ENCODE measurements at regions not wholly inside any gene's neighbourhood (a gene's known extent, or its start where the extent isn't known, plus 50 kb on each side); places are given as distances from the start of the nearest gene placed in this dataset.

DNA sequence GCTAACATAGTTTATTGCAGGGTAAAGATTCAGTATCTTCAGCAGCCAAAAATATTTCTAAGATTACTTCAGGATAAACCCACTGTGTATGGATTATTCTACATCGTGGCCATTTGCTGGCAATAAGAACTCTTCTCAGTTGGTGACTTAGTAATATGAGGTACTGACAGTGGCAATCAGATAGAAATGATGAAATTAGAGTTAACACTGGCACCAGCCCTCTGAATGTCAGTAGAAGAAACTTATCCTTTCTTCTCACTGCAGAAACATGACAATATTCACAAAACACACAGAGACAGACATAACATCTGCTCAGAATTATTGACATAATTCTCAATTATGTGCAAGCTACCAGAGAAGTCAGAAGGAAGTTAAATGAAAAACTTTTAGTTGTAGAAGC, 246.3 kb upstream of the COL3A1 start:
- TF ChIP-seq CTCF (IDR thresholded peaks at IDR 0.05; ENCODE audit: low read depth, low read length, missing control alignments) = no peak
- H3K4me3 ChIP-seq (ENCODE audit: low read depth, low read length) = no peak overlapping the region
- DNase-seq (ENCODE audit: low read depth) = no peak

- TF ChIP-seq CTCF (IDR thresholded peaks at IDR 0.05; ENCODE audit: low read depth, low read length, missing control alignments) = no peak
These were observed 239.5 kb upstream of the COL3A1 start for GRCh38 chr2:188734691-188735090.

GRCh38 chr2:188746727-188747126, 227.4 kb upstream of the COL3A1 start:
- no peak for DNase-seq (ENCODE audit: low read depth)

More at GRCh38 chr2:188734691-188735090, 239.5 kb upstream of the COL3A1 start:
- no peak for DNase-seq (ENCODE audit: low read depth)
- H3K4me3 ChIP-seq (ENCODE audit: low read depth, low read length) = no peak overlapping the region

GRCh38 chr2:188751816-188752215, 222.4 kb upstream of the COL3A1 start:
- H3K4me3 ChIP-seq (ENCODE audit: low read depth, low read length) = no peak overlapping the region
- DNase-seq (ENCODE audit: low read depth) = no peak
- no peak for TF ChIP-seq CTCF (IDR thresholded peaks at IDR 0.05; ENCODE audit: low read depth, low read length, missing control alignments)

More at GRCh38 chr2:188746727-188747126, 227.4 kb upstream of the COL3A1 start:
- no peak for TF ChIP-seq CTCF (IDR thresholded peaks at IDR 0.05; ENCODE audit: low read depth, low read length, missing control alignments)
- H3K4me3 ChIP-seq (ENCODE audit: low read depth, low read length) = no peak overlapping the region

GRCh38 chr2:188752311-188752710, 221.9 kb upstream of the COL3A1 start:
- H3K4me3 ChIP-seq (ENCODE audit: low read depth, low read length) = no peak overlapping the region
- no peak for DNase-seq (ENCODE audit: low read depth)
- no peak for TF ChIP-seq CTCF (IDR thresholded peaks at IDR 0.05; ENCODE audit: low read depth, low read length, missing control alignments)

DNA sequence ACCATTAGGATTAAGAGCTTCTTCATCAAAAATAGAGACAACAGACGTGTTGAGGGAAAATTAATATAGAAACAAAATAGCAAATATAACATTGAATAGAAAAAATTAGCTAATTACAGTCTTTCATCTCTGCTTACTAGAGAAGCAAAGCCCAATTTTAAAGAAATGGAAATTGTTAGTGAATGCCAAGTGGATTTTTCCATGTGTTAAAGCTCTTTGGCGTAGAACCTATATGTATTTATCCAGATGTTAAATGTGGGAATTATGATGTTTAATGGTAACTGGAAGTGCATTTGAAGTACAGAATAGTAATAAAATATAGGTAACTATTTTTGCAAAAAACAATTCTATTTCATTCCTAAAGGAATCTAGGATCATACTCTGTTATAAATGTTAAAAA, 212.0 kb upstream of the COL3A1 start:
- no peak overlapping the region for H3K4me3 ChIP-seq (ENCODE audit: low read depth, low read length)
- DNase-seq (ENCODE audit: low read depth) = no peak
- TF ChIP-seq CTCF (IDR thresholded peaks at IDR 0.05; ENCODE audit: low read depth, low read length, missing control alignments) = no peak

Measured in GM12864 (cell line).